ENCODE measurements at regions not wholly inside any gene's neighbourhood (a gene's known extent, or its start where the extent isn't known, plus 50 kb on each side); places are given as distances from the start of the nearest gene placed in this dataset.

- Histone ChIP-seq H3K9me3 (peaks cover 5% of the 10 kb centered on the region), H3K27ac (no peak overlapping the region), H3K27me3 (no peaks in the 10 kb centered on the region), H3K4me3 (no peak overlapping the region), H3K4me1 (no peaks in the 10 kb centered on the region), H3K36me3 (no peaks in the 10 kb centered on the region)
- TF ChIP-seq EP300 (IDR thresholded peaks at IDR 0.05) (no peak), POLR2AphosphoS5 (IDR thresholded peaks at IDR 0.05) (no peak), CTCF (IDR thresholded peaks at IDR 0.05) (no peak), POLR2A (IDR thresholded peaks at IDR 0.05) (no peak)
- DNase-seq (ENCODE audit: low spot score in 2 of 2): no peak
- 97% methylated on average over 1 of the region's 1 CpG for WGBS
These were observed 1258.1 kb upstream of the CDH6 start for GRCh38 chr5:29935371-29935770.

- no peak for DNase-seq (ENCODE audit: low spot score in 2 of 2)
- no peak overlapping the region for H3K27ac ChIP-seq
These were observed 1263.2 kb upstream of the CDH6 start for GRCh38 chr5:29930316-29930715.

GRCh38 chr5:29924107-29924506, 1269.4 kb upstream of the CDH6 start:
- no peak for DNase-seq (ENCODE audit: low spot score in 2 of 2)
- Histone ChIP-seq H3K36me3 (no peaks in the 10 kb centered on the region), H3K27me3 (no peaks in the 10 kb centered on the region), H3K9me3 (no peaks in the 10 kb centered on the region), H3K27ac (no peak overlapping the region), H3K4me3 (no peak overlapping the region), H3K4me1 (no peaks in the 10 kb centered on the region)
- TF ChIP-seq POLR2AphosphoS5 (IDR thresholded peaks at IDR 0.05) (no peak), POLR2A (IDR thresholded peaks at IDR 0.05) (no peak), CTCF (IDR thresholded peaks at IDR 0.05) (no peak), EP300 (IDR thresholded peaks at IDR 0.05) (no peak)
- whole genome bisulfite sequencing: 72% methylated on average over 2 of the region's 2 CpGs

More at GRCh38 chr5:29930316-29930715, 1263.2 kb upstream of the CDH6 start:
- H3K9me3 ChIP-seq: no peaks in the 10 kb centered on the region
- H3K36me3 ChIP-seq: no peaks in the 10 kb centered on the region
- no peaks in the 10 kb centered on the region for H3K27me3 ChIP-seq
- WGBS: 70% methylated on average over 3 of the region's 3 CpGs
- no peak overlapping the region for H3K4me3 ChIP-seq
- TF ChIP-seq CTCF (IDR thresholded peaks at IDR 0.05) (no peak), POLR2AphosphoS5 (IDR thresholded peaks at IDR 0.05) (no peak), EP300 (IDR thresholded peaks at IDR 0.05) (no peak), POLR2A (IDR thresholded peaks at IDR 0.05) (no peak)
- H3K4me1 ChIP-seq: no peaks in the 10 kb centered on the region

- no peaks in the 10 kb centered on the region for H3K27me3 ChIP-seq
- WGBS: 88% methylated on average over 15 of the region's 15 CpGs
- no peaks in the 10 kb centered on the region for H3K36me3 ChIP-seq
- H3K4me3 ChIP-seq: no peak overlapping the region
- DNase-seq (ENCODE audit: low spot score in 2 of 2): no peak
- TF ChIP-seq CTCF (IDR thresholded peaks at IDR 0.05): no peak
- TF ChIP-seq EP300 (IDR thresholded peaks at IDR 0.05): no peak
- no peak for TF ChIP-seq POLR2A (IDR thresholded peaks at IDR 0.05)
- no peak for TF ChIP-seq POLR2AphosphoS5 (IDR thresholded peaks at IDR 0.05)
- H3K9me3 ChIP-seq: peaks cover 6% of the 10 kb centered on the region
- no peak overlapping the region for H3K27ac ChIP-seq
- no peaks in the 10 kb centered on the region for H3K4me1 ChIP-seq
These were observed 1287.7 kb upstream of the CDH6 start for GRCh38 chr5:29905626-29906353.

GRCh38 chr5:29902859-29903258, 1290.6 kb upstream of the CDH6 start:
- 64% methylated on average over 2 of the region's 2 CpGs for WGBS
- no peak for DNase-seq (ENCODE audit: low spot score in 2 of 2)
- Histone ChIP-seq H3K27me3 (no peaks in the 10 kb centered on the region), H3K4me3 (no peak overlapping the region), H3K27ac (no peak overlapping the region), H3K9me3 (no peaks in the 10 kb centered on the region), H3K36me3 (no peaks in the 10 kb centered on the region), H3K4me1 (no peaks in the 10 kb centered on the region)
- TF ChIP-seq EP300 (IDR thresholded peaks at IDR 0.05): no peak
- no peak for TF ChIP-seq CTCF (IDR thresholded peaks at IDR 0.05)
- TF ChIP-seq POLR2A (IDR thresholded peaks at IDR 0.05): no peak
- no peak for TF ChIP-seq POLR2AphosphoS5 (IDR thresholded peaks at IDR 0.05)
